Psoas muscle (tissue), 7 donors: ENCODE measurements at regions not wholly inside any gene's neighbourhood (a gene's known extent, or its start where the extent isn't known, plus 50 kb on each side); places are given as distances from the start of the nearest gene placed in this dataset.

ENCODE experiments used
- ATAC-seq, 4 donors: fragments of 200-7000 bp; cut with Tn5 transposase; one replicate each; pipeline ENCODE4 v1.9.1; 2020; ENCODE audit warnings: moderate library complexity in 3 of 4, mild to moderate bottlenecking in 2 of 4
- DNase-seq, 2 donors: peaks; one replicate each; pipeline ENCODE4 v3.0.0-alpha.2; 2020
- H3K27ac ChIP-seq: fragments of 200-600 bp; one replicate; pipeline ENCODE4 v1.8.0; 2022
- H3K27me3 ChIP-seq, 3 donors: fragments of 200-600 bp in 1 of 3; one replicate each; pipeline versions ENCODE4 v1.6.1 to v1.8.0; 2013 to 2022; ENCODE audit warnings: low read length in 2 of 3, mild to moderate bottlenecking in 2 of 3, moderate library complexity in 1 of 3; ENCODE audit not compliant: insufficient read depth in 3 of 3
- H3K36me3 ChIP-seq, 2 donors: fragments of 200-600 bp in 1 of 2; one replicate each; pipeline versions ENCODE4 v1.6.1 to v1.8.0; 2013 to 2022; ENCODE audit warnings: low read depth in 1 of 2, mild to moderate bottlenecking in 1 of 2, moderate library complexity in 1 of 2; ENCODE audit not compliant: insufficient read depth in 1 of 2
- H3K4me1 ChIP-seq: fragments of 200-600 bp; one replicate; pipeline ENCODE4 v1.8.0; 2022
- H3K4me3 ChIP-seq: fragments of 200-600 bp; one replicate; pipeline ENCODE4 v1.8.0; 2022; ENCODE audit warnings: mild to moderate bottlenecking
- H3K9me3 ChIP-seq: fragments of 200-600 bp; one replicate; pipeline ENCODE4 v1.8.0; 2022
- CTCF ChIP-seq: fragments of 200-600 bp; IDR thresholded peaks from one replicate; pipeline ENCODE4 v1.8.0; 2022; ENCODE audit warnings: antibody characterized with exemption
- WGBS, 3 donors: extraction: QIAGEN DNeasy Blood & Tissue Kit; methylation state at CpG; one replicate each; pipeline versions ENCODE4 v1.1.6 to v1.1.7; 2013; 5-methylcytosine and 5-hydroxymethylcytosine counted together
- intact Hi-C, 2 donors: fragments of 100-400 bp; cut with DNase I; formaldehyde crosslinking; loops; one replicate each; pipeline versions ENCODE4 v1.11.0 to v1.14.2; 2022
- donor health status: healthy with polysubstance abuse.
- donor health status: DM: no; HTN: no; CAD: no; lungs with moderate emphysema.
- donor health status: Bipolar disorder and iron deficiency.
- donor health status: healthy.
- donor health status: DM: yes; HTN: yes; CAD: no.
- donor health status: DM: no; HTN: no; CAD: no.
- donor health status: DM: yes; HTN: yes; CAD: no.

- H3K4me3 ChIP-seq = no peak overlapping the region
- H3K27ac ChIP-seq = no peak overlapping the region
- no peaks in the 10 kb centered on the region for H3K9me3 ChIP-seq
- no peaks in the 10 kb centered on the region for H3K27me3 ChIP-seq
- DNase-seq (no peak), ATAC-seq (no peak)
- intact Hi-C loops = no loop called here
- no peaks in the 10 kb centered on the region for H3K36me3 ChIP-seq
- TF ChIP-seq CTCF = no peak
- H3K4me1 ChIP-seq = no peaks in the 10 kb centered on the region
- 76 to 88% (median 87%) methylated on average over 2 of the region's 2 CpGs for WGBS, 3 donors
These were observed 272.7 kb upstream of the IRAK1BP1 start for GRCh38 chr6:78594668-78595066.

- ATAC-seq = no peak
- no peak overlapping the region for H3K27ac ChIP-seq
These were observed 269.4 kb upstream of the IRAK1BP1 start for GRCh38 chr6:78597966-78598365.

GRCh38 chr6:78598966-78599365, 268.4 kb upstream of the IRAK1BP1 start:
- 42 to 48% (median 43%) methylated on average over 1 of the region's 1 CpG for WGBS, 3 donors
- DNase-seq (no peak), ATAC-seq (peak in 1 of 4 donors; percentile 24)
- Histone ChIP-seq H3K27me3 (no peaks in the 10 kb centered on the region), H3K36me3 (no peaks in the 10 kb centered on the region), H3K27ac (no peak overlapping the region), H3K4me1 (no peaks in the 10 kb centered on the region), H3K4me3 (no peak overlapping the region), H3K9me3 (no peaks in the 10 kb centered on the region)
- intact Hi-C loops = no loop called here
- no peak for TF ChIP-seq CTCF

More at GRCh38 chr6:78597966-78598365, 269.4 kb upstream of the IRAK1BP1 start:
- WGBS, 3 donors = 66 to 80% (median 76%) methylated on average over 5 of the region's 5 CpGs
- Histone ChIP-seq H3K9me3 (no peaks in the 10 kb centered on the region), H3K27me3 (no peaks in the 10 kb centered on the region), H3K4me3 (no peak overlapping the region), H3K36me3 (no peaks in the 10 kb centered on the region), H3K4me1 (no peaks in the 10 kb centered on the region)
- DNase-seq = no peak
- TF ChIP-seq CTCF = no peak
- intact Hi-C loops = no loop called here

- Histone ChIP-seq H3K27ac (no peak overlapping the region), H3K9me3 (no peaks in the 10 kb centered on the region), H3K4me3 (no peak overlapping the region), H3K36me3 (no peaks in the 10 kb centered on the region), H3K27me3 (no peaks in the 10 kb centered on the region), H3K4me1 (no peaks in the 10 kb centered on the region)
- no peak for TF ChIP-seq CTCF
- 43 to 72% (median 69%) methylated on average over 2 of the region's 2 CpGs for WGBS, 3 donors
- no peak for ATAC-seq
- intact Hi-C loops = no loop called here
- no peak for DNase-seq
These were observed 267.8 kb upstream of the IRAK1BP1 start for GRCh38 chr6:78599526-78599925.

GRCh38 chr6:78605909-78606446, 261.4 kb upstream of the IRAK1BP1 start:
- Histone ChIP-seq H3K4me1 (no peaks in the 10 kb centered on the region), H3K4me3 (no peak overlapping the region), H3K27ac (no peak overlapping the region), H3K36me3 (no peaks in the 10 kb centered on the region), H3K27me3 (no peaks in the 10 kb centered on the region), H3K9me3 (no peaks in the 10 kb centered on the region)
- no peak for ATAC-seq
- TF ChIP-seq CTCF = no peak
- 45 to 62% (median 58%) methylated on average over 2 of the region's 2 CpGs for WGBS, 3 donors
- intact Hi-C loops = no loop called here
- DNase-seq = no peak
